ENCODE measurements at regions not wholly inside any gene's neighbourhood (a gene's known extent, or its start where the extent isn't known, plus 50 kb on each side); places are given as distances from the start of the nearest gene placed in this dataset.

DNA sequence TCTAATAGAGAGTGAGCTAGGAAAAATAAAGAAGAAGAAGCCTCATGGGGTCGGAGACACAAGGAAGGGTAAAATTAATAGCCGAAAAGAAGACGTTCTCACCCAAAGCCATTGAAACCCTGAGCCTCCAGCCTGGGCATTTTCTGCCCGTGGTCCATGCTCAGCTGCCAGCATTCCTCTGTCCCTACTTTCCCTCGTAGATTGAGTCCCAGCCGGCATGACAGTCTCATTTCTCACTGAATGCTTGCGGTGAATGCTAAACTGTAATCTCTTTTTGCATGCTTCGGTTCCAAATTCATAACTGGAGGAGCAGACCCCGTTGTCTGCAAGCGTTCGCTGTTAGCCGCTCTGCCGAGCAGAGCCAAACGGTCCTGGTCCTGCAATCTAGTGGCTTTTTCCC, 54.0 kb upstream of the COX10 start:
- TF ChIP-seq POLR2A (IDR thresholded peaks at IDR 0.05): no peak
- TF ChIP-seq CTCF (IDR thresholded peaks at IDR 0.05): no peak
- H3K27me3 ChIP-seq: no peaks in the 10 kb centered on the region
- no peaks in the 10 kb centered on the region for H3K9me3 ChIP-seq

DNA sequence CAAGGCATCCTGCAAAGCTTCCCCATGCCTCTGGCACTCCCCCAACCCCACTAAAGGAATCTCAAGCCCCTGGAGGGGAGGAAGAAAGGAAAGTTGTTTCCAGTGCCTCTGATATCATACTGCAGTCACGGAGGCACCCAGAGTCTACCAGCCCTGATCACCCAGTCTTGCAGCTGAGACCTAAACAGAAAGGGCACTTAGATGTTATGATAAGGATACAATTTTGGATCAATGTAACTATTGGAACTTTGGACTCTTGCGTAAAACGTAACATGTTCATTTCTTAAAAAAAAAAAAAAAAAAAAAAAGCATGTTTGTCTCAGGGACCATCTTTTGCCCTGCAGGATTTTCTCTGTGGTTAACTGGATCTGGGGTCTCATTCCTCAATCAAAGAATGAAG, 52.4 kb upstream of the COX10 start:
- no peaks in the 10 kb centered on the region for H3K4me1 ChIP-seq
- no peaks in the 10 kb centered on the region for H3K27me3 ChIP-seq
- no peak overlapping the region for H3K4me3 ChIP-seq
- H3K36me3 ChIP-seq: no peaks in the 10 kb centered on the region
- no peak overlapping the region for H3K27ac ChIP-seq
- no peaks in the 10 kb centered on the region for H3K9me3 ChIP-seq
- DNase-seq: no peak
- TF ChIP-seq CTCF (IDR thresholded peaks at IDR 0.05): no peak
- no peak for TF ChIP-seq POLR2A (IDR thresholded peaks at IDR 0.05)

More for the DNA sequence above, 54.0 kb upstream of the COX10 start:
- H3K4me3 ChIP-seq: no peak overlapping the region
- DNase-seq: no peak
- H3K4me1 ChIP-seq: no peaks in the 10 kb centered on the region
- H3K36me3 ChIP-seq: no peaks in the 10 kb centered on the region
- H3K27ac ChIP-seq: no peak overlapping the region

DNA sequence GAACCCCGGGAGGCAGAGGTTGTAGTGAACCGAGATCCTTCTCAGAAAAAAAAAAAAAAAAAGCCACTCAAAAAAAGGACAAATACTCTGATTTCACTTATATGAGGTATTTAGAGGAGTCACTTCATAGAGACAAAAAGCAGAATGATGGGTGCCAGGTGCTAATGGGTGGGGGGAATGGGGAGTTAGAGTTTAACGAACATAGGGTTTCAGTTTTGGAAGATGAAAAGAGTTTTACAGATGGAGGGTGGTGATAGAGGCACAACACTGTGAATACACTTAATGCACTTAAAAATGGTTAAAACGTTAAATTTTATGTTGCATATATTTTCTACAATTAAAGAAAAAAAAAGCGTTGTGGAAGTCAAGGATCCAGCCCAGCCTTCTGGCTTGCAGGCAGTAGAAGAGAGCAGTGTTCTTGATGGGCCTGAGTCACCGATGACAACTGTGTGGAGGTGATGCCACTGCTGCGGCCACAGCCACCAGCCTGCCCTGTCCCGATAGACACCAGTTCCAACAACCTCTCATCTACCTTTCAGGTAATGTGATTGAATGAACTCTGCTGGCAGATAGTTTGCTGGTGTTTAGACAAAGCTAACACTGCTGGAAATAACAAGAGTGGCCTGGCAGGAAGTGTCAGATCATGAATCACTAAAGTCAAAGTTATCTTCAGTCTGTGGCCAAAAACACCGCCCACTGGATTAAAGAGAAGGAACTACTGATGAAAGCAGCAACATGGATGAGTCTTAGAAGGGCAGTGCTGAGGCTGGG, 49.9 kb upstream of the COX10 start:
- no peaks in the 10 kb centered on the region for H3K27me3 ChIP-seq
- TF ChIP-seq CTCF (IDR thresholded peaks at IDR 0.05): no peak
- TF ChIP-seq POLR2A (IDR thresholded peaks at IDR 0.05): no peak
- no peak overlapping the region for H3K4me3 ChIP-seq
- H3K36me3 ChIP-seq: no peaks in the 10 kb centered on the region
- no peaks in the 10 kb centered on the region for H3K9me3 ChIP-seq
- H3K27ac ChIP-seq: no peak overlapping the region
- H3K4me1 ChIP-seq: no peaks in the 10 kb centered on the region
- no peak for DNase-seq
